ENCODE measurements at regions not wholly inside any gene's neighbourhood (a gene's known extent, or its start where the extent isn't known, plus 50 kb on each side); places are given as distances from the start of the nearest gene placed in this dataset.

GRCh38 chr20:60510356-60510755, 552.1 kb downstream of the CDH26 start:
- DNase-seq (ENCODE audit: low spot score) = no peak

GRCh38 chr20:60512443-60512842, 554.2 kb downstream of the CDH26 start:
- DNase-seq (ENCODE audit: low spot score) = no peak

- no peak for DNase-seq (ENCODE audit: low spot score)
These were observed 554.9 kb downstream of the CDH26 start for GRCh38 chr20:60513141-60513540.

DNA sequence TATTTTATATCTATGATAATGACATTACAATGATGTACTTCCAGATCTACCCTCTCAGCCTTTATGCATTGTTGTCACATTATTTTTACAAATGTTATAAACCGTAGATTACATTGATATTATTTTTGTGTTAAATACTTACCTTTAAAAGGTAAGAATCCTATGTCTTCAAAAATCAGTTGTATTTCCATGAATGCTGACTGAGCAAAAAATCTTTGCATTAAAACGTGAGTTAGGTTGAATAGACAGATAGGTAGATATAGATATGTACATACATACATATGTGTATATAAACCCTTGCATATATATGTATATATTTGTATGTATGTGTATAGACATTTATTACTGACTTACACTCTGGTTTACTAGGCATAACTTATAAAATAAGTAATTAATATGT, 558.2 kb downstream of the CDH26 start:
- DNase-seq (ENCODE audit: low spot score) = no peak

- peak; percentile 2 for DNase-seq (ENCODE audit: low spot score)
These were observed 559.8 kb downstream of the CDH26 start for GRCh38 chr20:60518022-60518421.

GRCh38 chr20:60525397-60525796, 567.2 kb downstream of the CDH26 start:
- DNase-seq (ENCODE audit: low spot score) = no peak

GRCh38 chr20:60527656-60528055, 569.4 kb downstream of the CDH26 start:
- DNase-seq (ENCODE audit: low spot score) = no peak

- DNase-seq (ENCODE audit: low spot score) = no peak
These were observed 569.9 kb downstream of the CDH26 start for GRCh38 chr20:60528141-60528540.

DNA sequence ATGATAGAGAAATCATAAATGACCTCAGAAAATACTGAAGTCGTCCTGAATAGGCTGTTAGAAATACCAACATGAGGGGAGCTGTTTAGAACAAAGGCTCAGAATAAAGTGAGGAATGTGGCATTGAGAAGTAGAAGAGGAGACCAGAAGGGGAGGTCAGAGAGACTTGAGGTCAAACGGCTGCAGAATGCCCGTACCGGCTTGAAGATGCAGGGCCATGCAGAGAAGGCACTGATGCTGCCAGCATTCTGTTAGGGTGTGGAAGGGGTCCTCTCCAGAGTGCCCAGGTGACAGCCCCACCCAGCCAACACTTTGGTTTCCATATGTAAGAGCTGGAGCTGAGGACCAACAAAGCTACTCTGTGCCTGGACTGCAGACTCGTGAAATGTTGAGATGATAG, 570.9 kb downstream of the CDH26 start:
- DNase-seq (ENCODE audit: low spot score) = no peak

DNA sequence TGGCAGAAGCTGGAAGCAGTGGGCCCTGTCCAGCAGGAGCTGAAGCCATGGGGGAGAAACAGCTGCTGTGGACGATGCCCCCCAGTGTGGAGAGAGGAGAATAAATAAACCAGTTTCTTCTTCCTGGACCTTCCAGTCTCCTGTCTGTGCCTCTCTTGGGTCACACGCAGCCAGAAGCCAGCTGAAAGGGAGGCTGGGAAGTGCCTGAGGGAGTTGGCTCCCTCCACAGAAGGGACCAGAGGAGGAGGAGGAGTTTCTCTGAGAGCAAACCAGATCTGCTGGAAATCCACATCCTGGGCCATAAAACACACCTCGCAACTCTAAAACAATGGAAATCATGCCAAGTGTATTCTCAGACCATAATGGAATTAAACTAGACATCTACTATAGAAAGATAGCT, 577.0 kb downstream of the CDH26 start:
- no peak for DNase-seq (ENCODE audit: low spot score)

DNA sequence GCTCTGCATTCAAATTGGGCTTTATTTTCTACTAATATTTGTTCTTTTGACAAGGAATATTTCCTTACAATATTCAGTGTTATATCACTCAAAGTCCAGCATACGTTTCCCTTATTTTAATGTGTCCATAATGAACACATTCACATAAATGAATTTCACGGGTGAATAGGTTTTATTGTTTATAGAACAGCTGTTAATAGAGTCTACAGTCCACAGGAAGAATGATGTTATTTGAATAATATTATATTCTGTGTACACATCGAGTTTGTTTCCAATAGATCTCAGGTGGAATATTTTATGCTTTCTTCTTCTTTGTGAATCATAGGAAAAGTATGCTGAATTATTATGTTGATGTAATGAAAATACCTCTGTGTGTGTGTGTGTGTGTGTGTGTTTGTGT, 582.4 kb downstream of the CDH26 start:
- DNase-seq (ENCODE audit: low spot score) = no peak

GRCh38 chr20:60541991-60542390, 583.8 kb downstream of the CDH26 start:
- no peak for DNase-seq (ENCODE audit: low spot score)

DNA sequence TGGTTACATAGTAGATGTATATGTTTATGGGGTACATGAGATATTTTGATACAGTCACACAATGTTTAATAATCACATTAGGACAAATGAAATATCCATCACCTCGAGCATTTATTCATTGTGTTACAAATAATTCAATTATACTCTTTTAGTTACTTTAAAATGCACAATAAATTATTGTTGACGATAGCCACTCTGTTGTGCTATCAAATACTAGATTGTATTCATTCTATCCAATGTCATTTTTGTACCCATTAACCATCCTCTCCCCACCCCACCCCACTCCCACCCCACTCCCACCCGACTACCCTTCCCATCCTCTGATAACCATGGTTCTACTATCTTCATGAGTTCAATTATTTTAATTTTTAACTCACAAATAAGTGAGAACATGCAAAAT, 585.4 kb downstream of the CDH26 start:
- DNase-seq (ENCODE audit: low spot score) = no peak

DNA sequence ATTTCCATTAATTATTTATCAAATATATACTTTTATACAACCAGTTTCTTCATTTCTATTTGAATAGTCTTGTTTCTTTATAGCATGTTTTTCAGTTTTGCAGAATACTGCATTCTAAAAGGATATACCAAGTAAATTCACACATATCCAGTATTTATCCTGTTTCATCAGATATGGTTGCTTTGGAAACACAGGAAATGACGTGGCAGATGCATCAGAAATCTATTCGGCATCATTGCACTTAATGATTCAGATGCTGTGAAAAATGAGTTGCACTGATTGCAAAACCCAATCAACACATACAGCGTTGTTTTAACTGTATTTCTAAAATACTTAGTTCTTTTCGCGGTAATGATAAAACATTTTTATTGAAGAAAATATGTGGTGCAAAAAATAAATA, 594.9 kb downstream of the CDH26 start:
- no peak for DNase-seq (ENCODE audit: low spot score)

GRCh38 chr20:60558486-60558885, 600.3 kb downstream of the CDH26 start:
- no peak for DNase-seq (ENCODE audit: low spot score)

GRCh38 chr20:60559462-60559861, 601.2 kb downstream of the CDH26 start:
- DNase-seq (ENCODE audit: low spot score) = no peak

DNA sequence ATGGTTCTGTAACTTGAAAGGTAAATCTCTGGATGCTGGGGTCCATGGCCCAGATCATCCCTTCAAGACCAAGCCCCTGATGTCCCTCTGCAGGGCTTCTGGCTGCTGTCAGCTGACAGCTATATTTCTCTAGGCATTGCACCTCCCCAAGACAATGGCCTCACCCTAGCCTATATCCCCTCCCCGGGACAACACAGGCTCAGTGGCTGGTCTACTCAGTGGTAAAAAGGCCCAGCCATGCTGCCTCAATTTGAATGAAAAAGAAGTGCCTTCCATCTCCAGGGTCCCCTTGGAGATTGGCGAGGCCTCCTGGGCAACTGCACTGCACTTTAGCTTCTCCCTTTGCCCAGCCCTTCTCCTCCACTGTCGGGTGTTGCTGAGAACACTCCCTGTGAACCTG, 602.8 kb downstream of the CDH26 start:
- DNase-seq (ENCODE audit: low spot score) = no peak

- no peak for DNase-seq (ENCODE audit: low spot score)
These were observed 606.9 kb downstream of the CDH26 start for GRCh38 chr20:60565083-60565482.

DNA sequence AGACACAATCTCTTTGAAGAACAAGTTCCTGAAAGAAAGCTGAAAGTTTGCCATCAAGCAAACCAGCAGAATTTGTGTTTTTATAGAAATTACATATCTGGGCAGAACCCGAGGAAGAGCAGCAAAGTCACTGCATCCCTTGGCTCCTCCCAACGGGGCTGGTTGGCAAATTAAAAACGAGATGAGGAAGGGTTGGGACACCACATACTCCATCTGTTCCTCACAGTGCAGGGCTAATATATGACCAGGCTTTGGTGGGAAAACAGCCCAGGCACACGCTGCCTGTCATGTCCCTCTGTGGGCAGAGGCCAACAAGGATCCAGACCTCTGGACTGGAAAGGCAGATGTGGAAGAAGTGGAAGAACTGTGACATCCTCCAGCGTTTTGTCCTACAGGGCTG, 607.3 kb downstream of the CDH26 start:
- no peak for DNase-seq (ENCODE audit: low spot score)

DNA sequence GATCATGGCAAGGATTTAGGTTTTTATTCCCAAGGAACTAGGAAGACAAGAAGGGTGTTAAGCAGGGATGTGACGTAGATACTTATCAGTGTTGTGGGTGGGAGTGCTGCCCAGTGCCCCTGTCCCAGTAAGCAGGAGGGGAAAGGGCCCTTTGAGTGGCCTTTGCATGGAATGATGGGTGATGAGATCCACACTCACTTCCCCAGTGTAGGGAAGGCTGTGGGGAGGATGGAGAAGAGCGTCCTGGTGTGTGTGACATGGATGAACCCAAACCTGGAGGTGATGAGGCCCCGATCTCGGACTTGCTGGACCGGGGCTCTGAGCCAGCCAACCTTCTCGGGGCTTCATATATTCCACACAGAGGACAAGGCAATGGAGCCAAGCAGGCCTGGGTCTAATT, 610.9 kb downstream of the CDH26 start:
- no peak for DNase-seq (ENCODE audit: low spot score)

DNA sequence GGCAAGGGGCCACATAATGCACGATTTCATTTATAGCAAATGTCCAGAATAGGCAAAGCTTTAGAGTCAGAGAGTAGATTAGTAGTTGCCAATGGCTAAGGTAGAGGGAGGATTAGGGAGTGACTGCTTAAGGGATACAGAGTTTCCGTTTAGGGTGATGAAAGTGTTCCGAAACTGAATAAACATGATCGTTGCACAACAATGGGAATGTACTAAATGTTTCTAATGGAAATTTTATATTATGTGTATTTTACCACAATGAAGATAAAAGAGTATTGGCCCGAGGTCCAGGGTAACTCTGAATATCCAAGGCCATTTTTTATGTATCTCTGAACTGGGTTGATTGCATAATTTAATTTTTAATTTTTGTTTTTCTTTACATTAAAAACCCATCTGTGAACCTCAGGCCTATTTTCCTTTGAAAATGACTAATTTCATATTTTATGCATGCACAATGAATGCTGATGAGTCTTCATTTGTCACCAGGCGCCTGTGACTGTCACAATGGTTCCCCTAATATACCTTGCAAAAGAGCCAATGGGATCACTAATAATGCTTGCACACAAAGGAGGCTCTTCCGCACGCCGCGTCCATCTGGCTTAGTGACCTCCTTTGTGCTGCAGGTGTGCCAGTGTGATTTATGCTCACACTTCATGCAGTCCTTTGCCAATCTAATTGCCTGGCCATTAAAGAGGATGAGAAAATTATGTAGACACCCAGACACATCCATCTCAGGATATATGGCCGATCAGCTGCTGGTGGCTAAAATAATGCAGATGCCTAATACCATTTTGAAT, 612.5 kb downstream of the CDH26 start:
- no peak for DNase-seq (ENCODE audit: low spot score)

DNA sequence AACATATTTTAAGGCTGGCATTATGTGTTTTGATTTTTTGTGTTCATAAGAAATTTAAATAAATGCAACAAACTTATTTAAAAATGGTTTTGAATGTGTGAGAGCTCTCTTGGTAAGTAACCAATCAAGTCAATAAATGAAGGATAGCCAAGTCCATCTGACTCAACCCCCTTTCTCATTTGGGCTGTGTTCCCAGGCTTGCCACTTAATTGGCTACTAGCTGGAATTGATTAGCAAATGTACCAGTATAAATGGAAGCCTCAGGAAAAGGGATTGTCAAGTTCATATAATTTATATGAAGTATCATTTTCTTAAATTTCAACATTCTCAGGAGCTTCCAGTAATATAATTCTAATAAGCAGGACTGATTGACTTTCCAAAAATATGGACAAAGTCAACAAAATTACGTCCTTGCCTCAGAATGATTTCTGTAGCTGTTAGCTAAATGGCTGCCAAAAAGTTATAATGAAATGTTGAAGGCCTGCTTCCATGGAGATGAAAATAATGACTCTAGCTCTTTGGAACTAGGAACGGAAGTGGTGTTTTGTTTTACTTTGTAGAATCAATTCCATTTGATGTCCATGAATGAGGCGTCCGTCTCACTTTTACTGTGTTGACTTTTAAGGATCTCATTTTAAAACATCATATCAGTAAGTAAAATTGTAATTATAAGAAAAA, 614.9 kb downstream of the CDH26 start:
- DNase-seq (ENCODE audit: low spot score) = no peak

GRCh38 chr20:60576236-60576635, 618.0 kb downstream of the CDH26 start:
- DNase-seq (ENCODE audit: low spot score) = no peak

Data from AG08395 (cell line).